ENCODE measurements at regions not wholly inside any gene's neighbourhood (a gene's known extent, or its start where the extent isn't known, plus 50 kb on each side); places are given as distances from the start of the nearest gene placed in this dataset.

DNA sequence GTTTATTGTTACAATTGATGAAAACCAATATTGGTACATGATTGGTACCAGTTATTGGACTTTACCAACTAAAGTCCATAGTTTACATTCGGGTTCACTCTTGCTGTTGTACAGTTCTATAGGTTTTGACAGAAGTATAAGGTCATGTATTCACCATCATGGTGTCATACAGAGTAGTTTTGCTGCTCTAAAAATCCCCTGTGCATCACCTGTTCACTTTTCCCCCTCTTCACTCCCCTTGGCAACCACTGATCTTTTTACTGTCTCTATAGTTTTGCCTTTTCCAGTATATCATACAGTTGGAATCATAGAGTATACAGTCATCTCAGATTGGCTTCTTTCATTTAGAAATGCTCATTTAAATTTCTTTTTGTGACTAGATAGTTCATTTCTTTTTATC lies 51.2 kb upstream of the MED4 start:
- H2AFZ ChIP-seq (ENCODE audit: low read length) = no peak overlapping the region
- no peaks in the 10 kb centered on the region for H4K20me1 ChIP-seq (ENCODE audit: insufficient read depth, low read length)
- WGBS (ENCODE audit: low lambda C conversion rate) = 53% methylated on average over 1 of the region's 1 CpG
- ChIA-PET CTCF (ENCODE audit: low intra/inter-chr PET ratio, low total read pairs) (no interaction called here), POLR2A (no interaction called here)
- no peaks in the 10 kb centered on the region for H3K79me2 ChIP-seq (ENCODE audit: insufficient read depth, low read length)
- in situ Hi-C loops (cut with HindIII; ENCODE audit: extremely low pct_ligation_motif_present, low pct_unique_long_range_greater_than_20kb) = loop anchor here (25.0 kb wide), 1 partner anchor 616 kb away; no protein-coding TSS in a partner anchor
- H3K4me3 ChIP-seq (replicated peaks in 1 of 3; ENCODE audit: insufficient read depth in 1 of 3, low read depth in 2 of 3, low read length in 3 of 3) = no peak overlapping the region
- no peak for TF ChIP-seq REXO4 (CRISPR knock-in tag; IDR thresholded peaks at IDR 0.05; ENCODE audit: borderline replicate concordance)
- H3K27me3 ChIP-seq (ENCODE audit: control insufficient read depth in 1 of 2, insufficient read depth in 2 of 2, low read length in 2 of 2) = no peaks in the 10 kb centered on the region
- no TSS peak for BruUV-seq (replicated peaks)
- FAIRE-seq = no peak
- no peak for DNase-seq (ENCODE audit: low spot score)
- H3K9me3 ChIP-seq (ENCODE audit: low read length) = no peaks in the 10 kb centered on the region
- intact Hi-C loops (cut with micrococcal nuclease; ENCODE audit: unreplicated experiment) = no loop called here
- H3K36me3 ChIP-seq (replicated peaks in 1 of 2; ENCODE audit: control insufficient read depth in 1 of 2, insufficient read depth in 2 of 2, low read length in 2 of 2) = no peaks in the 10 kb centered on the region
- H3K27ac ChIP-seq (ENCODE audit: extremely low read length, insufficient read depth, low read length) = no peak overlapping the region
- H3K4me1 ChIP-seq (ENCODE audit: insufficient read depth, low read length) = peaks cover 15% of the 10 kb centered on the region
- no peak for ATAC-seq
- H3K9ac ChIP-seq (ENCODE audit: insufficient read depth, low read depth, low read length) = no peak overlapping the region
- no peak overlapping the region for H3K4me2 ChIP-seq (ENCODE audit: low read depth, low read length)

All from HepG2 (cell line).